ENCODE measurements at regions not wholly inside any gene's neighbourhood (a gene's known extent, or its start where the extent isn't known, plus 50 kb on each side); places are given as distances from the start of the nearest gene placed in this dataset.

GRCh38 chr10:4121502-4122380 is 336.7 kb upstream of the KLF6 start:
- FAIRE-seq (no peak), ATAC-seq (no peak), DNase-seq (ENCODE audit: extremely low read depth in 1 of 4, low spot score in 3 of 4) (no peak)
- peaks cover 0 to 8% of the 10 kb centered on the region in 2 experiments; a peak in 1 of 5 replicates for H3K27me3 ChIP-seq (ENCODE audit: control insufficient read depth in 2 of 2, insufficient read depth in 2 of 2, low read length in 2 of 2)
- BruUV-seq (replicated peaks), result no TSS peak
- H4K20me1 ChIP-seq (replicated peaks; ENCODE audit: control insufficient read depth, insufficient read depth, low read length), result no peaks in the 10 kb centered on the region
- no peak overlapping the region for H2AFZ ChIP-seq (ENCODE audit: low read depth, low read length)
- H3K9me1 ChIP-seq (ENCODE audit: control insufficient read depth, insufficient read depth, low read length), result no peaks in the 10 kb centered on the region
- WGBS (ENCODE audit: insufficient coverage, low coverage, missing lambda C conversion rate), result 21% methylated on average over 14 of the region's 14 CpGs
- CTCF ChIA-PET (ENCODE audit: low intra/inter-chr PET ratio), result no interaction called here
- in situ Hi-C loops (cut with MboI) (no loop called here), intact Hi-C loops (cut with micrococcal nuclease) (no loop called here)
- H3K27ac ChIP-seq (ENCODE audit: extremely low read depth, low read depth, low read length), result no peak overlapping the region
- H3K9ac ChIP-seq (ENCODE audit: insufficient read depth in 1 of 2, low read depth in 2 of 2, low read length in 2 of 2), result no peak overlapping the region
- no peak overlapping the region for H3K4me2 ChIP-seq (ENCODE audit: insufficient read depth, low read length)
- H3K4me3 ChIP-seq, result no peak overlapping the region
- H3K36me3 ChIP-seq (ENCODE audit: control insufficient read depth, insufficient read depth, low read length), result no peaks in the 10 kb centered on the region
- POLR2A ChIA-PET, result interaction anchor here (1.2 kb wide), 1 partner anchor 337 kb away, joined by 5 read pairs; the partner anchor contains the start of gene KLF6
- no peaks in the 10 kb centered on the region for H3K9me3 ChIP-seq (replicated peaks; ENCODE audit: control insufficient read depth, insufficient read depth, low read depth, low read length)
- no peaks in the 10 kb centered on the region for H3K79me2 ChIP-seq (ENCODE audit: control insufficient read depth, insufficient read depth, low read length)
- H3K4me1 ChIP-seq (replicated peaks in 1 of 2; ENCODE audit: control insufficient read depth in 2 of 2, insufficient read depth in 2 of 2, low read length in 2 of 2), result no peaks in the 10 kb centered on the region
- TF ChIP-seq SOX6 (IDR thresholded peaks at IDR 0.05) (no peak), ZNF586 (CRISPR knock-in tag; conservative IDR thresholded peaks at IDR 0.05) (no peak), ATF4 (CRISPR knock-in tag; IDR thresholded peaks at IDR 0.05) (no peak), POLR2AphosphoS5 (IDR thresholded peaks at IDR 0.05; ENCODE audit: control insufficient read depth, insufficient read depth, low read depth, low read length) (no peak), ETV1 (tag; conservative IDR thresholded peaks at IDR 0.05; ENCODE audit: low read depth) (no peak), SFPQ (IDR thresholded peaks at IDR 0.05; ENCODE audit: low read depth, low read length) (no peak), POLR2G (IDR thresholded peaks at IDR 0.05; ENCODE audit: low read depth, low read length) (no peak), NR1H2 (CRISPR knock-in tag; IDR thresholded peaks at IDR 0.05) (no peak), NFRKB (IDR thresholded peaks at IDR 0.05; ENCODE audit: low read depth) (no peak), DNMT1 (IDR thresholded peaks at IDR 0.05) (no peak), FOS (IDR thresholded peaks at IDR 0.05; ENCODE audit: extremely low read depth, insufficient read length) (no peak), ZNF316 (IDR thresholded peaks at IDR 0.05) (no peak), NR2C2 (CRISPR knock-in tag; IDR thresholded peaks at IDR 0.05) (no peak), NR2C2 (tag; IDR thresholded peaks at IDR 0.05) (no peak), IRF9 (tag; IDR thresholded peaks at IDR 0.05) (no peak), HSF4 (CRISPR knock-in tag; IDR thresholded peaks at IDR 0.05; ENCODE audit: borderline replicate concordance) (no peak), CC2D1A (IDR thresholded peaks at IDR 0.05) (no peak), CBX8 (IDR thresholded peaks at IDR 0.05; ENCODE audit: borderline replicate concordance, extremely low read depth, low read depth, low read length, poor library complexity, severe bottlenecking) (no peak), EP400 (IDR thresholded peaks at IDR 0.05) (no peak), ETV5 (CRISPR knock-in tag; IDR thresholded peaks at IDR 0.05; ENCODE audit: low read depth) (no peak)

All from K562 (cell line).